NB4 (cell line): ENCODE measurements at regions not wholly inside any gene's neighbourhood (a gene's known extent, or its start where the extent isn't known, plus 50 kb on each side); places are given as distances from the start of the nearest gene placed in this dataset.

Experiments
- CTCF ChIP-seq: IDR thresholded peaks from one replicate; pipeline ENCODE4 v1.5.1; 2012; ENCODE audit warnings: low read depth, low read length
- MAX ChIP-seq: IDR thresholded peaks from 2 replicates; pipeline ENCODE4 v1.6.1; 2011; ENCODE audit warnings: low read depth, low read length
- POLR2A ChIP-seq: IDR thresholded peaks from 2 replicates; pipeline ENCODE4 v1.6.1; 2011; ENCODE audit warnings: mild to moderate bottlenecking; ENCODE audit not compliant: insufficient read length; ENCODE audit errors: extremely low read depth

GRCh38 chr6:163635731-163636364 lies 221.3 kb downstream of the QKI start:
- TF ChIP-seq POLR2A, result no peak
- TF ChIP-seq MAX, result no peak
- TF ChIP-seq CTCF, result no peak
